HG03060 (cell line): ENCODE measurements at regions not wholly inside any gene's neighbourhood (a gene's known extent, or its start where the extent isn't known, plus 50 kb on each side); places are given as distances from the start of the nearest gene placed in this dataset.
"Not testable (repeated sequence)": the region's sequence is repeated elsewhere in the genome, so short reads cannot be mapped to it uniquely, and the experiment has no call there.

Source experiments
- ATAC-seq: cut with Tn5 transposase; IDR thresholded peaks from one replicate; pipeline ENCODE4 v1.9.1; 2021; ENCODE audit warnings: low read depth, moderate number of reproducible peaks; ENCODE audit not compliant: unreplicated experiment

- not testable (repeated sequence) for ATAC-seq
Observed at GRCh38 chr9:62526306-62526705, 1336.5 kb downstream of the SPATA31A7 start.

- not testable (repeated sequence) for ATAC-seq
Observed at GRCh38 chr9:62532162-62532776, 1342.4 kb downstream of the SPATA31A7 start.

- not testable (repeated sequence) for ATAC-seq
Observed at GRCh38 chr9:62532777-62533173, 1342.9 kb downstream of the SPATA31A7 start.

- ATAC-seq: peak; percentile 55
Observed at GRCh38 chr9:62550539-62550938, 1360.7 kb downstream of the SPATA31A7 start.

GRCh38 chr9:62560603-62561002 lies 1370.8 kb downstream of the SPATA31A7 start:
- not testable (repeated sequence) for ATAC-seq

- ATAC-seq: not testable (repeated sequence)
Observed at GRCh38 chr9:62565132-62565531, 1375.3 kb downstream of the SPATA31A7 start.

GRCh38 chr9:62566430-62566829 lies 1376.6 kb downstream of the SPATA31A7 start:
- not testable (repeated sequence) for ATAC-seq

- not testable (repeated sequence) for ATAC-seq
Observed at GRCh38 chr9:62597128-62597527, 1407.3 kb downstream of the SPATA31A7 start.
